ENCODE measurements at regions not wholly inside any gene's neighbourhood (a gene's known extent, or its start where the extent isn't known, plus 50 kb on each side); places are given as distances from the start of the nearest gene placed in this dataset.
"Not testable (repeated sequence)": the region's sequence is repeated elsewhere in the genome, so short reads cannot be mapped to it uniquely, and the experiment has no call there.

DNA sequence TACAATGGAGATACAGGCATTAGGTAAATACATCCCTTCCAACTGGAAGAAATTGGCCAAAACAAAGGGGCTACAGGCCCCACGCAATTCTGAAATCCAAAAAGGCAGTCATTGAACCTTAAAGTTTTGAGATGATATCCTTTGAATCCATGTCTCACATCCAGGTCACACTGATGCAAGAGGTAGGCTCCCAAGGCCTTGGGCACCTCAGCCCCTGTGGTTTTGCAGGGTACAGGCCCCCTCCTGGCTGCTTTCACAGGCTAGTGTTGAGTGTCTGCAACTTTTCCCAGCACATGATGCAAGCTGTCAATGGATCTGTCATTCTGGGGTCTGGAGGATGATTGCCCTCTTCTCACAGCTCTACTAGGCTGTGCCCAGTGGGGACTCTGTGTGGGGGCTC lies 766.7 kb downstream of the ZBBX start:
- no peak for TF ChIP-seq SP1 (IDR thresholded peaks at IDR 0.05)
- TF ChIP-seq PKNOX1 (IDR thresholded peaks at IDR 0.05), result no peak
- no peak for TF ChIP-seq CTBP1 (IDR thresholded peaks at IDR 0.05; ENCODE audit: borderline replicate concordance)
- TF ChIP-seq FOXA1 (IDR thresholded peaks at IDR 0.05), result no peak
- TF ChIP-seq NFRKB (IDR thresholded peaks at IDR 0.05), result no peak
- ChIA-PET POLR2A (no interaction called here), CTCF (no interaction called here)
- DNase-seq (ENCODE audit: extremely low spot score), result no peak

- CTCF ChIA-PET; DNase-seq (ENCODE audit: extremely low spot score); POLR2A ChIA-PET: not testable (repeated sequence)
Measured at GRCh38 chr3:166612761-166613160, 767.3 kb downstream of the ZBBX start.

DNA sequence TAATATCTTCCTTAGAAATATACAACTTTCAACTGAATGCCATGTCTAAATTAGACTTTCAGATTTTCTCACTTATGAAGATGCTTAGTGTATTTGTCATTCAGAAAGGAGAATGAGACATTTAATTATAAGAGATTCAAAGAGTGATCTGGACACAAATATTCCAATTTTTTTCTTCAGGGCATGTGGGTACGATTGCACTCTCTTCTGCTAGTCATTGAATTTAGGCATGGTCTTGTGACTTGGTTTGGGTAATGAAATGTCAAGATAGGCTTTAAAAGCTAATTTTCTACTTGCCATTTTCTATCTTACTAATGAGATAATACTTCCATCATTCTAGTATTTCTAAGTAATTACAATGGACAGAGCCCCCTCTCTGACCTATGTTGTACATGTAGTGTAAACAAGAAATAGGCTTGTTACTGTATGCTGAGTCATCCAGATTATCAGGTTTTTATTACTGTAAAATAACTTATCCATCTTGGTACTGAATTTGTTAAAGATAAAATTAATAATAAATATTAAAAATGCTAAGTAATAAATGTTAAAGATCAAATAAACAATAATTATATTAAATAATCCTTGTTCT lies 770.8 kb upstream of the BCHE start:
- POLR2A ChIA-PET, result no interaction called here
- no peak for TF ChIP-seq ELF4 (IDR thresholded peaks at IDR 0.05)
- no peak for TF ChIP-seq ARNT (IDR thresholded peaks at IDR 0.05)
- no peak for TF ChIP-seq HDGF (IDR thresholded peaks at IDR 0.05; ENCODE audit: borderline replicate concordance)
- no peak for TF ChIP-seq ZNF384 (IDR thresholded peaks at IDR 0.05)
- TF ChIP-seq L3MBTL2 (conservative IDR thresholded peaks at IDR 0.05), result no peak
- TF ChIP-seq FOXK2 (IDR thresholded peaks at IDR 0.05), result no peak
- TF ChIP-seq FOXA1 (IDR thresholded peaks at IDR 0.05), result no peak
- TF ChIP-seq LEF1 (IDR thresholded peaks at IDR 0.05; ENCODE audit: borderline replicate concordance), result no peak
- TF ChIP-seq FOXM1 (IDR thresholded peaks at IDR 0.05; ENCODE audit: borderline replicate concordance), result no peak
- TF ChIP-seq BHLHE40 (IDR thresholded peaks at IDR 0.05; ENCODE audit: borderline replicate concordance), result no peak
- TF ChIP-seq SP1 (IDR thresholded peaks at IDR 0.05), result no peak
- no peak for TF ChIP-seq NFRKB (IDR thresholded peaks at IDR 0.05)
- no peak for TF ChIP-seq PKNOX1 (IDR thresholded peaks at IDR 0.05)
- no peak for TF ChIP-seq SUZ12 (IDR thresholded peaks at IDR 0.05)
- TF ChIP-seq TARDBP (IDR thresholded peaks at IDR 0.05), result no peak
- TF ChIP-seq CTBP1 (IDR thresholded peaks at IDR 0.05; ENCODE audit: borderline replicate concordance), result no peak
- no peak for DNase-seq (ENCODE audit: extremely low spot score)
- CTCF ChIA-PET, result no interaction called here

DNA sequence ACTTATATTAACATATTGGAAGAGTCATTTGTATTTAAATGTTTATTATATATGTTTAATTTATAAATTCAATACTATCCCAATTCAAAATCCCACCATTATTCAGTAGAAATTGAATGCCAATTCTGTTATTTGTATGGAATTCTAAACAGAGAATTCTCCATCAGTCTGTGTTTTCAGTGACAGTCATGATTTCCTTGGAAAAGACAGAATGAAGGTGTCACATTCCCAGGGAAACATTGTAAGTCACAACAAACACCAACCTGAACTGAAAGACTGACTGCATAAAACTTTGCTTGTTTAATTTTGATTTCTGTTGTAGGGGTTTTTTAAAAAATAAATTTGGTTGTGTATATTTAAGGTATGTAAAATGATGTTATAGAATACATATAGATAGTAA lies 769.8 kb upstream of the BCHE start:
- ChIA-PET POLR2A (no interaction called here), CTCF (no interaction called here)
- DNase-seq (ENCODE audit: extremely low spot score), result no peak
- TF ChIP-seq ELF4 (IDR thresholded peaks at IDR 0.05), result no peak
- TF ChIP-seq HDGF (IDR thresholded peaks at IDR 0.05; ENCODE audit: borderline replicate concordance), result no peak
- no peak for TF ChIP-seq SUZ12 (IDR thresholded peaks at IDR 0.05)
- TF ChIP-seq CTBP1 (IDR thresholded peaks at IDR 0.05; ENCODE audit: borderline replicate concordance), result no peak
- no peak for TF ChIP-seq ARNT (IDR thresholded peaks at IDR 0.05)
- TF ChIP-seq BHLHE40 (IDR thresholded peaks at IDR 0.05; ENCODE audit: borderline replicate concordance), result no peak

DNA sequence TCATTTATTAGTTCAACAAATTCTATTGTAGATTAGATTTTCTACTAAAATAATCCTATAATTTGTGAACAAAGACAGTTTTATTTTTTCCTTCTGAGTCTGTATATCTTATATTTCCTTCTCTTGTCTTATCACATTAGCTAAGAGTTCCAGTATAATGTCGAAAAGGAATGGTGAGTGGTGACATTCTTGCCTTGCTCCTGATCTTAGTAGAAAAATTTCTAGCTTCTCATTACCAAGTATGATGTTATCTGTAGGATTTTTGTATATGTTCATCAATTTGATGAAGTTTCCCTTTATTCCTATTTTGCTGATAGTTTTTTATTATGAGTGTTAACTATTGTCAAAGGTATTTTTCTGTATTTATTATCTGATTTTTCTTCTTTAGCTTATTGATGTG lies 756.6 kb upstream of the BCHE start:
- ChIA-PET CTCF (no interaction called here), POLR2A (no interaction called here)
- TF ChIP-seq TARDBP (IDR thresholded peaks at IDR 0.05) (no peak), SP1 (IDR thresholded peaks at IDR 0.05) (no peak), FOXK2 (IDR thresholded peaks at IDR 0.05) (no peak), SUZ12 (IDR thresholded peaks at IDR 0.05) (no peak), NFRKB (IDR thresholded peaks at IDR 0.05) (no peak)
- no peak for DNase-seq (ENCODE audit: extremely low spot score)

DNA sequence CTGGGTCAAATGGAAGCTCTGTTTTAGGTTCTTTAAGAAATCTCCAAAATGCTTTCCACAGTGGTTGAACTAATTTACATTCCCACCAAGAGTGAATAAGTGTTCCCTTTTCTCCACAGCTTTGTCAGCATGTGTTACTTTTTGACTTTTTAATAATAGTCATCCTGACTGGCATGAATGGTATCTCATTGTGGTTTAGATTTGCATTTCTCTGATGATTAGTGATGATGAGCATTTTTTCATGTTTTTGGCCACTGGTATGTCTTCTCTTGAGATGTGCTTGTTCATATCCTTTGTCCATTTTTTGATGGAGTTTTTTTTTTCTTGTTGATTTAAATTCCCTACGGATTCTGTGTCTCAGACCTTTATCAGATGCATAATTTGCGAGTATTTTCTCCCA lies 745.0 kb upstream of the BCHE start:
- POLR2A ChIA-PET, result no interaction called here
- no peak for DNase-seq (ENCODE audit: extremely low spot score)
- TF ChIP-seq FOXK2 (IDR thresholded peaks at IDR 0.05) (no peak), ZNF384 (IDR thresholded peaks at IDR 0.05) (no peak), ELF4 (IDR thresholded peaks at IDR 0.05) (no peak), ARNT (IDR thresholded peaks at IDR 0.05) (no peak), L3MBTL2 (conservative IDR thresholded peaks at IDR 0.05) (no peak), CTBP1 (IDR thresholded peaks at IDR 0.05; ENCODE audit: borderline replicate concordance) (no peak), FOXA1 (IDR thresholded peaks at IDR 0.05) (no peak), NFRKB (IDR thresholded peaks at IDR 0.05) (no peak), FOXM1 (IDR thresholded peaks at IDR 0.05; ENCODE audit: borderline replicate concordance) (no peak), BHLHE40 (IDR thresholded peaks at IDR 0.05; ENCODE audit: borderline replicate concordance) (no peak), SUZ12 (IDR thresholded peaks at IDR 0.05) (no peak)
- CTCF ChIA-PET, result no interaction called here

DNA sequence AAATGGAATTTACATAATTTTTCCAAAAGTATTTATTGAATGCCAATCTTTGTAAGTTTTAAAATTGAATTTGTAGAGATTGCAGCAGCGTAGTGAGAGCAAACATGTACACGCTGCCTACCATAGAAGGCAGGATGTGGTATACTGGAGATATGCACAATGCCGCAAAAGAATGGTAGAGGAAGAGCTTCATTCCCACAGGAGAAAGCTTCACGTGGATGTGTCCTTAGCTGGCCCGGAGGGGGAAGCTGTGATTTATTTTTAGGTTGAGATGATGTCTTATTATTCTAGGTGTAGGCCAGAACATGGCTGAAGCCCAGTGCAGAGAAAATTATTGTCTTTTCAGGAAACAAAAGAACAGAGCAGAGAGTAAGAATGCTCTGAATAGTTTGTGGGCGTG lies 743.3 kb upstream of the BCHE start:
- POLR2A ChIA-PET, result no interaction called here
- DNase-seq (ENCODE audit: extremely low spot score), result no peak
- CTCF ChIA-PET, result no interaction called here
- TF ChIP-seq TARDBP (IDR thresholded peaks at IDR 0.05) (no peak), PKNOX1 (IDR thresholded peaks at IDR 0.05) (no peak), ZNF384 (IDR thresholded peaks at IDR 0.05) (no peak), FOXK2 (IDR thresholded peaks at IDR 0.05) (no peak), HDGF (IDR thresholded peaks at IDR 0.05; ENCODE audit: borderline replicate concordance) (no peak), NFRKB (IDR thresholded peaks at IDR 0.05) (no peak), FOXA1 (IDR thresholded peaks at IDR 0.05) (no peak), BHLHE40 (IDR thresholded peaks at IDR 0.05; ENCODE audit: borderline replicate concordance) (no peak), SUZ12 (IDR thresholded peaks at IDR 0.05) (no peak), ARNT (IDR thresholded peaks at IDR 0.05) (no peak), FOXM1 (IDR thresholded peaks at IDR 0.05; ENCODE audit: borderline replicate concordance) (no peak), SP1 (IDR thresholded peaks at IDR 0.05) (no peak), CTBP1 (IDR thresholded peaks at IDR 0.05; ENCODE audit: borderline replicate concordance) (no peak), L3MBTL2 (conservative IDR thresholded peaks at IDR 0.05) (no peak), ELF4 (IDR thresholded peaks at IDR 0.05) (no peak), LEF1 (IDR thresholded peaks at IDR 0.05; ENCODE audit: borderline replicate concordance) (no peak)
